Stimulated activated CD4-positive, alpha-beta T cell treated with anti-CD3 and anti-CD28 coated beads, Interleukin-15, amount 100 ng/mL, for 24 hours (primary cell): ENCODE measurements at regions not wholly inside any gene's neighbourhood (a gene's known extent, or its start where the extent isn't known, plus 50 kb on each side); places are given as distances from the start of the nearest gene placed in this dataset.

ENCODE experiments used
- DNase-seq: peaks from one replicate; pipeline ENCODE4 v3.0.0-alpha.2; 2020

DNA sequence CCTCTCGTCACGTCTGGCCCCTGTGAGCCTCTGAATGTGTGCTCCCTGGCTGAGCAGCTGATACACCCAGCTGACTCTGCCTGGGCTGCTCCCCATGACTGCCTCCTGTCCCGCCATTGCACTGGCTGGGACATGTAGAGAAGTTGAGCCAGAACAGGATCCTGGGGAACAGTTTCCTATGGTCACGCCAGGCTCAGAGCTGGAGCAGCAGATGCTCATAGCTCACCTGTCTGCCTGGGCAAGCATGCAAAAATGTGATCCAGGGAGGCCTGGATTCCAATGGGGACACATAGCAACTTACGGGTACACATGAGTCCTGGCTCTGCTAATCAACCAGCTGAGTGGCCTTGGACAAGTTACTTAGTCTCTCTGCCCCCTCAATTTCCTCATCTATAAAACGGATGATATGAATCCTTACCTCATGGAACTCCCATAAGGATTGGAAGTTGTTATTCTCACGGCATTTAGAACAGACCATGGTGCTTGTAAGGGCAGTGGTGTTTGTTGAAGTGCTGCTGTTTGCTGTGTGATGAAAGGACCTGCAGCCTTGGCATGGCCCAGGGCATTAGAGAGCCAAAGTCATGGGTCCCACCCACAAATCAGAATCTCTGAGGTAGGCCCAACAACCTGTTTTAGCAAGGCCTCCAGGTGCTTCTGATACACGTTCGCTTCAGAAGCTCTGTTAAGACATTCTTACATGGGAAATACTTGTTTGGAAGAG is 150.3 kb upstream of the VANGL1 start:
- DNase-seq, result no peak

DNA sequence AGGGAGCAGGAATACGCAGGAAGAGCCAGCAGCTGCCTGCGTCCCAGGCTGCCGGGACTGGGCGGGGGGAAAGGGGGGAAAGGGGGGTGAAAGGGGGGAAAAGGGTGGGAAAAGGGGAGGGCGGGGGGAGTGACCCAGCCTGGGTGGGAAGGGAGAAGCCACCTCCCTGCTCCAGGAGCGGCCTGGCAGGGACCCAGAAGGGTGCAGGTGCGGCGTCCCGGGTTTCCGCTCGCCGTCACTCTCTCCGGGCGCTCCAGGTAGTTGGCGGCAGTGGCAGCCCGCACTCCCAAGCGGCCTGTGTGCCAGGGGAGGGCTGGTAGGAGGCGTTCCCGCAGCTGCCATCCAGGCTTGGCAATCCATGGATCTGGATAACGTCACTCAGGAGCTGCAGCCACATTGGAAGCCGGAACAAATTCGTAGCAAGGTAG is 141.0 kb upstream of the NGF start:
- no peak for DNase-seq

DNA sequence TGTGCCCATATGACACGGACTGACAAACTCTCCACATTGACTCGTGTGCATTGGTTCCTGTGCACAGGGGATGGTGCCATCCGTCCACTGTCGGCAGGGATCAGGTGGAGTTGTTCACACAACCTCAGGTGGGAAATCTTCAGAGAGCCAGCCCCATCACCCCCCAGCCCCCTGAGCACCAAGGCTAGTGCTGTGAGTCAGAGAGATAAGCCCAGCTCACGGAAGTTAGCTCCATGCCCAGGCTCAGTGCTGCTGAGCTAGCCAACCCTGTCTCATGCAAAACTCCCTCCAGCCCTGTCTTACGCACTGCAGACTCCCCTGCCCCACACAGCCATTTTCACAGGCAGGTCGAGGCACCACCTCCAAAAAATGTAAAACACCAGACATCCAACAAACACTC is 139.0 kb upstream of the NGF start:
- DNase-seq, result no peak

DNA sequence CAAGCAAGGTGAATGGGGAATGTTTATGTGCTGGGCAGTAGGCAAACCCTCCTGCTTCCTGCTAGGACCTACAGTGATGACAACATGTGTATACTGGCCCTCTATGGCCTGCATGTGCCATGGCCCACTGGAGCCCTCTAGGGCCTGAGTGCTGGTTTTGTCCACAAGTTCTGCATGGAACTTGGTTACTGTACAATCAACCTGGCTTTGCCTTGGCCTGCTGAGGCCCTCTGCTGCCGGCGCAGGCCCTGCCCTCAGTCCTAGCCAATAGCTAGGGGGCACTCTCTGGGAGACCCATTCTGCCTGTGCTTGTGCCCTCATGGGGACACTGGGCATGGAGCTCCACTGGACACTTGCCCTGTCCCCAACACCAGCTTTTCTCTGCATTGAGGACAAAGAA is 138.6 kb upstream of the NGF start:
- no peak for DNase-seq

DNA sequence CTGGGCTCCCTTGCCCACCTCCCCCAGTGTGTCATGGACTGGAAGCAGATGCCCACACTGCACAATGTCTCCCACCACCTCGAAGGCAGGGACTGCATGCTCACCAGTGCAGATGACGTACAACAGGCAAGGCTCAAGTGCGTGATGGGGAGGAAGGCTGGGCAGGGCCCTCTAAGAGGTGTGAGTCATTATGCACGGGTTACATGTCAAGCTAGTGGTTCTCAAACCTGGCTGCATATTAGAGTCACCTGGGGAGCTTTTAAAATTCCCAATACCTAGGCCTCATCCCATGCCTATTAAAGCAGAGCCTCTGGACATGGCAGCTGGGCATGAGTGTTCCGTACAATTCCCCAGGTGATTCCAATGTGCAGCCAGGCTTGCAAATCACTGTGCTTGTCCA is 137.9 kb upstream of the NGF start:
- DNase-seq, result no peak

DNA sequence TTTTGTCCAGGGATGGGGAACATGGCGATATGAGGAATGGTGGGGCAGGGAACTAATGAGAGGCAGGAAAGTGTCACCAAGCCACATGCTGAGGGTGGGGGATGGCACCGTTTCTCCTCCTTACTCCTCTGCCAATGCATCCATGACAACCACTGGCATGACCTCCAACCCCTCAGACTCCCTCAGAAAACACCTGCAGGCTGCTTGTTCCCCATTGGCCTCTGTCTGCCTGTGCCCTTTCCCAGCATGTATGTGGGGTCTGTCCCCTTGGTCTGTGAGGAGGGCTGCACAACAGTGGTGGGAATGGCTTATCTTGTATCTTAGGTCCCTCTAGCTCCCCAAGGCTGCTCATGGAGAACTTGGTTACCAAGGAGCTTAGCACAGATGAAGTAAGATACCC is 137.2 kb upstream of the NGF start:
- DNase-seq, result no peak

DNA sequence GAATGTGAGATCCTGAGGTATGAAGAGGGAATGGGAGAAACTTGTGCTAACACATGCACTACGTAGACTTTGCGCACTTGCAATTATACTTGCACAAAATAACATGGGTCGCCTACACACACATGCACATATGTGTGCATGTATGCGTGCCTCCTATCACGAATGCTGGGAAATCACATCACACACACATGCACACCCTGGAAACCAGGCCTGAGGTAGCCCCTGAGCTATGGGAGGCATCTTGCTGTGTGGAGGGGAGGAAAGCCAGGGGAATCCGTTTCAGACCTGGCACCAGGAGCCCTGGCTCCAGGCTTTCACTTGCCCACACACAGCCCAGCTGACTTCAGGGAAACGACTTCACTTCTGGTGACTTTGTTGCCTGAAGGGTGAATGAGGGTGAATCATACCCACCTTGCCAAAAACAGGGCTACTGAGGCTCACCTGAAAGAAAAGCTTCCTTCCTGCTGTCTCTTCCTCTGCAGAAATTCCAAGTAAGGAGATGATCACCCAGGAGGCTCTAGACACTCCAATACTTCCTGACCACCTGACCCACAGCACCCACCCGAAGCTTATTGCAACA is 136.0 kb upstream of the NGF start:
- DNase-seq, result no peak

DNA sequence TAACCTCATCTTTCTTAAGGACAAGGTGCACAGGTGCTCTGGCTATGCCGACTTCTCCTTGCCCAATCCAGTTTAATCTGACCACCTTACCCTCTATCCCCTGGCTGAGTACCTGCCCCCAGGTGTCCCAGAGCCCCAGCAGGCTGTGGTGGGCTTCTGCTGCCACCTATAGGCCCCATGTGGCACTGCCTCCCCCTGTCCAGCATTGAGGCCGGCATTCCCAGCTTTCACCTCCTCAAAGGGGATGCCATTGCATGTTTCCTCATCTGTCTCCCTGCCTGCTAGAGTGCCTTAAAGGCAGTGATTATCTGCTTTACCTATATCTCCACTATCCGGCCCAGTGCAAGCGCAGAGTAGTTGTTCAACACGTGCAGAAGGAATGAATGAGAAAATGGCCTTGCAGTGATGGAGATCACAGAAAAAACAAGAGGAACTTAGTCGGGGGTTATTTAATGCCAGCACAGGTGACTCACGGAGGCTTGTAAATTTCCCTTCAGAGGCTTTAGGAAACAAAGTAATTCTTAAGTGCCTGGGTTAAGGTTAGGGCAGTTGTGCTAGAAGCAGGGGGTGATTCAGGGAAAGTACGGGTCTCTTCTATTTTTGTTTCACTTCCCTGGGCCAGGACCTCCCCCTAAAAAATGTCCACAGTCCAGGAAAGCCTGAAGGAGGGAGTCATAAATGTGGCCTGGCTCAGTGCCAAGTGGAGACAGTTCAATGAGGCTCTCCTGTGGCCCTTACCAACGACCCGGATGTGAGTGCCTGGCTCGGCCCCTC is 131.8 kb upstream of the NGF start:
- peak; percentile 43 for DNase-seq

DNA sequence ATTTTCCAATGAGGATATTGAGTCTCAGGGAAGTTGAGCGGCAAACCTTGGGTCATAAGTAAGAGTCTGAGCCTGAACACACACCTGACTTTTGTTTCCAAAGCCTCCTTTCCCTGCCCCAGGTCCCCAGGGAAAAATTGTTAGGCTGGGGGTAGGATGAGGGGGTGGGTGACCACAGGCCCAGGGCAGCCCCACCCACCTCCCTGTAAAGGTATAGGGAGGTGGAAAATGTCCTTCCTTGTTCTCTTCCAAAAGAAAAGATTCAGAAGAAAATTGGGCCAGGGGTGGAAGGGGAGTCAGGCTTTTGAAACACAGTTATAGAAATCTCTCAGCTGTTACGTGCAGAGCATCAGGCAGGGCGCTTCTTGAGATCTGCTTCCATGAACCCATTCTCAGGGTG is 129.7 kb upstream of the NGF start:
- no peak for DNase-seq

DNA sequence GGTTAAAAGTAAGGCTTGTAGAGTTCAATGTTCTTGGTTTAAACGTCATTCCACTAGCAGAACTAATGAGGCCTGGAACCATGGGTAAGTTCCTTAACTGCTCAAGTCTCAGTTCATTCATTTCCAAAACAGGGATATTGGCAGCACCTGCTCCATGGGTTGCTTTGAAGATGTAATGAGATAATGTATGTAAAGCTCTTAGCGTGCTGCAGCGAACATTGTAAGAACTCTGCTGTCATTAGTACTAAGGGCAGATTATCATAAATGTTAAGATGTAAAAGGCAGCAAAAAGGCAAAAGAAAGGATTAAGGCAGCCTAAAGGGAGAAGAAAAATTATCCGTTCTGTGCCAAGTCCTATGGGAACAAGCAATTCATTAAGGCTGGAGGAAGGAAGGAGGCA is 129.1 kb upstream of the NGF start:
- DNase-seq, result no peak

DNA sequence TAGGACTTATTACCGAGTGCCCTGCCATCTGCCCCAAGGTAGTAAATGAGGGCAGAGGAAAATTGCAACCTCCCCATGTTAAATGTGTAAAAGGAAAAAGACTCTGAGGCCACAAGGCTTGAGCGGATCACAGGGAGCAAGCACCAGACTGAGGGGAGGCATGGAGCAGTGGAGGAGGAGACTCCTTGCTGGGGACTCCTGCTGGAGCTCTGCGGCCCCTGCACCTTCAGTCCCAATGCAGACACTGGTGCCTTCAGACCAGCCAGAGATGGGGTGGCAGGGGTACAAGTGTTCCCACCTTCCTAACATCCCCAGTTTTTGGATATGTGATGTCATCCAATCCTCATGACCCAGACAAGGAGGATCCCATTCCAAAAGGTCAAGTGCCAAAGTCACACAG is 128.4 kb upstream of the NGF start:
- DNase-seq, result no peak

DNA sequence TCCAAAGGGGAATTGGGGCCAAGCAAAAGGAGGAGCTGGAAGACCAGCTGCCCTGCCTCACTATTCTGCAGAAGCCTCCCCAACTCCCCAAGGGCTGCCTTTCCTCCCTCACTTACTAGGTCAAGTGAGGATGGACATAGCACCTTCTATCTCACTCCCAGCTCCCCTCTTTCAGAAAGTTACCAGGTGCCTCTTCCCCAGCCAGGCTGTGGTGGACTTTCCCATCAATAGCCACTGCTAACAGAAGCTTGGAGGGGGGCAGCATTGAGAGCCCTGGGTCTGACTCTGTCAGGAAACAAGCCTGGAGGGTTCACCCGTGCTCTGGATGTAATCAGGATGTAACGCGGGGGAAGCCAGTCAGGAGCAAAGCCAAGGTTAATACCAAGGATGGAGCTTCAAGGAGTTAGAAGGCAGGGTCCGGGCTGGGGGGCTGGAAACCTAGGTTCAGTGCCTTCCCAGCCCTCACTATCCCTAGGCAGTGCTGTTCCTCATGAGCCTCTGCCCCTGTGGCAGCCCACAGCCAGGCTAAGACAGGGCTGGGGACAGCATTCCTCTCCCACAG is 127.8 kb upstream of the NGF start:
- DNase-seq, result no peak

DNA sequence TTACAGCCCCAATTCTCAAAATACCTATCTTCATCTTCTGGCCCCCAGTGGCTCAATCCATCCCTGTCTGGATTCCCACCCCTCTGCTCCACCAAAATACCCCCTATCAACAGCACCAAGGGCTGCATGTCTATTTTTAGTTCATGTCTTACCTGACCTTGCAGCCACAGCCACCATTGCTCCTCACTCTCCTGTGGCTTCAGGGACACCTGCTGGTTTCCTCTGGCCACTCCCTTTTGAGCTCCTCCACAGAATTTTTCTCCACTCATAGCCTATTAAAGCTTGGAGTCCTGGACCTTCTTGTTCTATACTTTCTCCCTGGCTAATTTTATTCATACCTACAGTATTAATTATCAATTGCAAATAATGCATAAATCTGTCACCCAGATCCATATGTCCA is 125.3 kb upstream of the NGF start:
- DNase-seq, result no peak

DNA sequence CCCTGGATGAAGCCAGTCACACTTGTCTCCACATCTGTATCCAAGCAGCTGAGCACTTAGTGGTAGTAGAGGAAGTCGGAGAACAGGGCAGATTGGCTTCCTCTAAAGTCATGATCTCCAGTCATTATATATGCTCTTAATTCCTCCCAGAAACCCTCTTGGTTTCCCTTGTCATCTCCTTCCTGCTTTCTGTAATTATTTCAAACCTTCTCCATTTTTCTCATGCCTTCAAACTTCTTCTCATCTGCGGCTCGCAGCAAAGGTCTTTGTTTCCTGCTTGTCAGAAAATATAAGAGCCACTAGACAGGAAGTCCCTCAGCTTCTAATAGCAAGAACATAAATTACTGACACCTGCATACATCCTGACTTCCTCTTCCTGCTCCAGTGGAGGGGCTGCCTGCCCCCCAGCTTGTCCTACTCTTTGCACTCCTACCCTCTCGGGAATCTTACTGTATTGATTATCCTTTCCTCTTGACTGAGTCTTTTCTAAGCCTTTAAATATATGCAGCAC is 124.6 kb upstream of the NGF start:
- DNase-seq, result no peak

DNA sequence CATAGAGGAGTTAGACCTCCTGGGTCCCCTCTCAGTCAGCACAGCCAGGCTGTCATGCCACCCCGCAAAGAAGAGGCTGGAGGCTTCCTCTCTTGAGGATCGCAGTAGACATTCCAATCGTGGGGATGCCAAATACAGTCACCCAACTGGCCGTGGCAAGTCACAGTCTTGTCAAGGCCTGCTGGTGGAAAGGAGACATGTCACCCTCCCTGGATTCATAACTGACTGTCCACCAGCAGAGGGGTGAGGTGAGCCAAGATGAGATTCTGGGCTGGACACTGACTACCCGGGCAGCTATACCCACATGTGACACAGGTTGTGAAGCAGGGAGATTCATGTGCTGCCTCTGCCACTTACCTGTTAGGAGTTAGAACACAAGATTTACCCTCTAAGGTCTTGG is 123.5 kb upstream of the NGF start:
- no peak for DNase-seq

DNA sequence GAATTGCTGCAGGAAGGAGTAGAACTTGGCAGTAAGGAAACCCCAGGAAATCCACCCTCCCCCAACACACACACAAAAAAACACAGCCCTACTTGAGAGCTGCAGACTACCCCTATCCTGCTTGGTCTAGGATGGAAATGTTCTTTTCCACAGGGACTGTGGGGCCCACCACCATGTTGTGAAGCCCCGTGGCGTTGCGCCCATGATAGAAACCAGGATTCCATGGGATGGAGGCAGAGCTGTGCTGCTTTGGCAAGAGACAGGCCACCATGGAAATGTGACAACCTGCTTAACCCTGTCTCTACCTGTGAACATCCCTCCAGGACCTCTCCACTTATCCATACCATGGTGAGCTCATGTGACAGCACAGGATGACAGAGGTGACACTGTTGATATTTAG is 121.1 kb upstream of the NGF start:
- no peak for DNase-seq

DNA sequence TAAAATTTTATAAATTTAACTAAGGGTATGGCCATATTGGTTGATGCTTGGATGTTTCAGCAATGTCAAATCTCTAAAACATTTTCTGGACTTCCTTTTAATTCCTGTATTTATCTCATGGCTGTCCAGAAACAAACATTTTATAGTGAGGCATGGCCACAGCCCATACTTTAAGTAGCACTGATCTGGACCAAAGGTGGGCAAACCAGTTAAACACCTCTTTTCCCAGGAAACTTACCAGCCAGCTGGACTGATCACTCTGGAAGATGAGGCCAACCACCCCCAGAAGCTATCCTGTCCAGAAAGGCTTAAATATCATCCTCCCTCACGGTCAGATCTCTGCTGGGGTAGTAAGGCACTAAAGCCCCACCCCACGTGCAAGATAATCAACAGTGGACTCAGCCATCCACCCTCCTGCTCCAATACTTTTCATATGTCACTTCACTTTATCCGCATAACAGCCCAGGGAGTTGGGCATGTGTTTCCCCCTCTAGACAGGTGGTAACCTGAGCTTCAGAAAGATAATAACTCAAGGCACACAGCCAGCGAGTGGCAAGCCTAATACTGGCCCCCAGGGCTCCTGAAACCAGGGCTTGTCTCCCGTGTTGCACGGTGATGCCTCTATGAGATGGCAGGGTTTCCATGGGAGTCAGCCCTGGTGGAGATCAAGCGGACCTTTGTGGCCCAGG is 120.5 kb upstream of the NGF start:
- no peak for DNase-seq

DNA sequence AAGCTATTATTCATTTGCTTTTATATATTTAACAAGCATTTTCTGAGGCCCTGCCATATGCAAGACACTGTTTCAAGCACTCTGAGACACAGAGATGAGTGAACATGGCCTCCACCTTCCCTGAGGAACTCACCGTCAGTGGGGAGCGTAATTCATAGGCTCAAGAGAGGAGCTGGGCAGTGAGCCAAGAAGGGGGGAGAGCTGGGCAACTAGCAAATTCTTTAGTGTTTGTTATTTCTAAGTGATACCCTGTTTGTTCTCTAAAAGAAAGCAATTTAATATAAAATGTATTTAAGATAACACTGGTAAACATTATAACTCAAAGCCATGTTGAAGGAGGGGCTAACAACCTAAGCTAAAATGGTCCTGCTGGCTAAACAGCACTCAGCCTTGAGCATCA is 119.2 kb upstream of the NGF start:
- no peak for DNase-seq

DNA sequence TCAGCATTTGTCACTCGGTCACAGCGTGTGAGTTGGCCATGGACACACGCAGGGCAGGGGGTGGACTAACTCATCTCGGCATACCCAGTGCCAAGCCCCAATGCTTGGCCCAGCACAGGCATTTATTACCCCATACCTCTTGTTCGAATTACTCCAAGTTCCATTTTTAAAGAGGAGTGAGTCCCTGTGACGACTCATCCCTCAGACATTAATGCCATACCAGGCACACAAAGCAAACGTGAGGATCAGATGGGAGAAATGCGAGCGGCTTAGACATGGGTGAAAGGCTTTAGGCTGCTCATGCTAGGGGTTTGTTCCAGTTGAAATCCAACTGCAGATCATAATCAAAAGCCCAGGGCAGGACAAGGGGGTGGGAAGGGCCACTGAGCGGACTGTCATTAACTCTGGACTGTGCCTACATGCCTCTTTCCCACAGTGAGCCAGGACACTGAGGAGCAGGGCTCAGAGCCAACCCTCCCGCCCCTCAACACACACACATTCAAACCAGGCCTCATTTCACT is 118.5 kb upstream of the NGF start:
- DNase-seq, result no peak

DNA sequence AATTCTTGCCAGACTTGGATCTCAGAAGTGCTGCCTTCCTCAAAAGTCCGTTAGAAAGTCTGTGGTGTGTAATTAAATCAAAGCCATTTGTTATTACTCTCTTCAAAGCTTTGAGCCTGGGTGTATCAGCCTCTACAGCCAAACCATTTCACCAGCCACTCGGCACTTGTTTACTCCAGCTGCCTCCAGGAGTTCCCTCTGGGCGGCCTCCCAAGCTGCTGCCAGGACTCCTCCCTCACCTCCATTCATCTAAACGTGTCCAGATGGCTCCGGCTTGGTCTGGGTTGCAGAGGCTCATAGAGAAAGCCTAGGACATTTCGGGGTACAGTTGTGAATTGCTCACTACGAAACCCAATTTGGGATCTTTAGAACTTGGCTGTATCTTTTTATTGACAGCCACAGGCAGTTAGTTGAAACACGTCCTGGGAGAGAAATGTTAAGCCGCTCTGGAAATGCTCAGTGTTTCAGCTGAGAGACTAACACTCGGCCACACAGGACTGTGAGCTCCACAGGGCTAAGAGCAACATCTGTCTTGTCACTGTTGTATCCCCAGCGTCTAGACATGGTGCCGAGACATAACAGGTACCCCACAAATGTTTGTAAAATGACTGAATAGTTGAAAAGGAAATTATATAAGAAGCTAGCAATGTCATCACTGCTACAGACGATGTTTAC is 116.9 kb upstream of the NGF start:
- DNase-seq, result no peak

DNA sequence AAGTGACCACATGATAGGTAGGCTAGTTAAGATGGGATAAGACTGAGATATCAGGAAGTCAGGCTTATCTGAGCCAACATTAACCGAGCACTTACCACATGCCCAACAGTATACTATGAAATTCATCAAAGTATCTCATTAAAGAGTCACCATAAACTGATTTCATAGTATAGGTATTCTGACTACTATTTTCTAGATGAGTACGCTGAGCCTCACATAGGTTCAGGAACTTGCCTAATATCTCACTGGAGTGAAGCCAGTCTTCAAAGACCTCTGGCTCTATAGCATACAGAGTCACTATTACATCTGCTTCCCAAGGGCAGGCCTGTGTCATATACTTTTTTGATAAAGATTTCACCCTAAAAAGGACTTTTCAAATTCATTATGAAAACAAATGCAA is 115.6 kb upstream of the NGF start:
- DNase-seq, result no peak

DNA sequence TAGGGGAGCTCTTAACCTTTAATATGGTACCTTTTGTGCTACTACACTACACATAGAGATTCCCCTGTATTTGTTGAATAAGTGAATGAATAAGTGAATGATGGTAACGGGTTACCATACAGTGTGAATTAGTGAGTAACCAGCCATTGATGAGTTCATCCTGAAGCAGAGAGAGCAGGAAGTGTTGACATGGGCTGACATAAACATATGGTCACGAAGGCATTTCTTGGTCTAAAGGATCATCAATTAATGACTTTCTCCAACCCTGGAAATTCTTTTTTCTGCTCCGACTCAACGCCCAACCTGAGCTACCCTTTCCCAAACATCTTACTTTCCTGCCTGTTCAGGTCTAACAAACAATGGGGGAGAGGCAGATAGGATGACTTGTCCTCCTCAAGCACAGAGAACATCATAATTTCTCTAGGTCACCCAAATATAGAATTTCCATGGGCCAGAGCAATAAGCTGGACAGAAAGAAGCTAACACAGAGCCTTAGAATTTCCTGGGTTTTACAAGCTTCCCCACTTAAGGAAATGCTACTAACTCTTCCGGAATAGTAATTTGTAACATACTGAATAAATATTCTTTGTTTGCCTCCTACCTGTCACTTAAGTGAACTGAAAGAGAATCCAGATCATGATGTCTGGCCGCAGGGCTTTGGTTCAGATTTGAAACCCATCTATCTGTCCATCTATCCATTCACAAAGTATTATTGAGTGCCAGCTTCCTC is 114.7 kb upstream of the NGF start:
- no peak for DNase-seq
